HG02642 (cell line): ENCODE measurements at regions not wholly inside any gene's neighbourhood (a gene's known extent, or its start where the extent isn't known, plus 50 kb on each side); places are given as distances from the start of the nearest gene placed in this dataset.
"Not testable (repeated sequence)": the region's sequence is repeated elsewhere in the genome, so short reads cannot be mapped to it uniquely, and the experiment has no call there.

ENCODE experiments used
- ATAC-seq: cut with Tn5 transposase; IDR thresholded peaks from one replicate; pipeline ENCODE4 v1.9.1; 2021; ENCODE audit warnings: mild to moderate bottlenecking; ENCODE audit not compliant: unreplicated experiment, poor library complexity

- ATAC-seq, result peak; percentile 69
These were observed 225.2 kb upstream of the PRSS58 start for GRCh38 chr7:142482891-142483658.

- ATAC-seq, result no peak
These were observed 223.7 kb upstream of the PRSS58 start for GRCh38 chr7:142481548-142481947.

DNA sequence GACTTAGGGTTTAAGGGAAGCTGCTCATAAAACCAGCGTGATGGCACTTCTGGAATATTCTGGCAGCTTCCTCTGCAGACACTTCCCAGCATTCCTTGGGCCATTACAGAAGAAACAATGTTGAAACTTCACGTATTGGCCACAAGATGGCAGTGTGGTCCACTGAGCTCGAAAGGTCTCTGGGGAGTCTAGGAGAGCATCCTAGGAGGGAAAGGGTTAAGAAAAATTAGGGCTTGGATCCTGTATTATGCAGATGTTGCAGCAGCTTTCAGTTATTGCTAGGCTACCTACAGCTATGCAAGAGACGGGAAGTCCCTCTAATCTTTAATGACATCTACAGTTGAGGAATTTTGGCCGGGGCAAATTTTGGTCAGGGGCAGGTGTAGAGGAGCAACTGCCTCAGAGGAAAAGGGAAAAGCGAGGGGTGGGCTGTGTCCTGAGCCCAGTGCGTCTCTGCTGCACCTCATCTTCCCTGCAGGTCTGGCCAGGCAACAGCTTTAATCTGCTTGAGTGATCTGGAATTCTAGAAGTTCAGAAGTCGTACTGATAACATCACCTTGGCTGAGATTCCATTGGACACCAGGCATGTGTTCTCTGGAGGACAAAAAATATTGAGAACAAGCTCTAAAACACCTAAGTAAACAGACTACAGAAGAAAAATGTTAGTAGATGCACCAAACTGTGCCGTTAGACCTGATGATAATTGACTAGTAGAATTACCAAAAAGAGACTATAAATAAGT lies 220.8 kb upstream of the PRSS58 start:
- peak; percentile 78 for ATAC-seq

DNA sequence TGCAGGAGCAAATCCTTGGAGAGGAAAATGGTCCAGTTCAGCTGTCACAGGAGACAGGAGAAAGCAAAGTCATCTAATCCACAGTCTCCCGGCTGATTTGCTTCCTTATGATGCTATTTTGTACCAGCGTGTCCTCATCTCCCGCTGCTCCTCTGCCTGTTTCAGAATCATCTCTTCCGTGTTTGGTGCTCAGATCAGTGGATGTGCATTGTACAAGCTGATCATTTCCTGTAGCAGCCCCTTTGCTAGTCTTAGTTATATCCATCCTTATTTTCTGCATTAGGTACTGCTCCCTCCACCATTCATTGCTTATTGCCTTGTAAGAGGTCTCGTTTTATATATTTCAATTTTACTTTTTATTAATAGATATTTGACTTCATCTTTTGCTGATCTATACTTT lies 219.9 kb upstream of the PRSS58 start:
- not testable (repeated sequence) for ATAC-seq

GRCh38 chr7:142477079-142477651 lies 219.3 kb upstream of the PRSS58 start:
- ATAC-seq, result no peak

- ATAC-seq, result no peak
These were observed 218.2 kb upstream of the PRSS58 start for GRCh38 chr7:142476077-142476476.

DNA sequence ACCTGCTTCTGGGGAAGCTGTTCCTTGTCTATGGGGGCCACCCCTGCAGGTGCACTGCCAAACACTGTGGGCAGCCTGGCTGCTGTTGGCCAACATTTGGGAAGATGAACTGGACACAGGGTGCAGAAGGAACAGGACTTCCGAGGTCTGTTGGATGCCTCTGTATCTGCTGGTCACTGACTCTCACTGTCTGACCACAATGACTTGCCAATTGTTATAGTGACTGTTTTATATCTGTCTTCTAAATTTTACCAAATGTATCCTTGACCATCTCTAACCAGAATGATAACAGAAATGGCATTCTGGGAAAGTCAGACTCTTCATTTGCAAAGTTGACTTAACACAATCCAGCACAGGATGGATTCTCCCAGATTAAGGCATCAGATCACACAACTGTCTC lies 214.0 kb upstream of the PRSS58 start:
- ATAC-seq, result no peak

GRCh38 chr7:142470544-142470830 lies 212.6 kb upstream of the PRSS58 start:
- ATAC-seq, result no peak

GRCh38 chr7:142469696-142470543 lies 212.1 kb upstream of the PRSS58 start:
- ATAC-seq, result no peak

DNA sequence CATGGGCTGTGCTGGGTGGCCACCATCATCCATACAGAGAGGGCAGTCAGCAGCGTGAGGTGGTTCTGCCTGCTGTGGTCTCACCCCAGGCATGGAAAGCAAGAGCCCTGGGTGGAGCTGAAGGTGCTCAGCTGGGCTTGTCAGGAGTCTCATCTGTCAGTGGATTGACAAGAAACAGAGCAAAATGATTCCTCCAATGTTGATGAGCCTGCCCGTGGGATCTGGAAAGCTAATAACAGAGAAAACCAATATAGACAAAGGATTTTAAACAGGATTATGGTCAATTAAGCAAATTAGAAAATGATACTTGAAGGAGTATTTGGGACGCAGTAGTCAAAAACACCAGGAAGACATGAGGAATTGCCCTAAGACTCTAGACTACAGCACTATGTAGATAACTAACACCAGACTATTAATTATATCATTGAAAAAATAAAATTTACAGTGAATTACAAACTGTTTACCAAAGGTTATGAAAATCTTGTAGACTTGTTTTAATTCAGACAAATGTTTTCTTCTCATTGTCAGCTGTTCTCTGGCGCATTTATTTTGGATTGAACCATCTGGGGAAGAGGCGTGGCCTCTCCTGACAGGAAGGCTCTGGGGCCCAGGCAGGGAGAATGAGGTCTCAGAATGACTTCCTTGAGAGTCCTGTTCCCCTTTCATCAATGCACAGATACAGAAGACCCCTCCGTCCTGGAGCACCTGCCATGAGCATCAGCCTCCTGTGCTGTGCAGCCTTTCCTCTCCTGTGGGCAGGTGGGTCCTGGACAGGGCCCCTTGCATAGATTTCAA lies 211.2 kb upstream of the PRSS58 start:
- no peak for ATAC-seq

GRCh38 chr7:142467056-142467655 lies 209.3 kb upstream of the PRSS58 start:
- ATAC-seq, result not testable (repeated sequence)

DNA sequence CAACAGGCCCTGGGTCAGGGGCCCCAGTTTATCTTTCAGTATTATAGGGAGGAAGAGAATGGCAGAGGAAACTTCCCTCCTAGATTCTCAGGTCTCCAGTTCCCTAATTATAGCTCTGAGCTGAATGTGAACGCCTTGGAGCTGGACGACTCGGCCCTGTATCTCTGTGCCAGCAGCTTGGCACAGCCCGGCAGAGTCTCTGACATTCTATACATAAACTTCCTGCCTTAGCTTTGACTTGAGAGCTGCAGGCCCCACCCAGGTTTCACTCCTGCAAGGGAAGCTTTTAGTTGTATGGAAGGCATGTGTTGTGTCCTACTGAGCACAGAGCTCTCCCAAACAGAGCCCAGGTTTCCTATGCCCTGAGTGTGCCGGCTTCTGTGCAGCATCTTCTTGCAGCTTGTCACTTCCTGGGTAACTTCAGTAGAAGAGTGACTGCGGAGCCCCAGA lies 205.6 kb upstream of the PRSS58 start:
- ATAC-seq, result no peak

GRCh38 chr7:142461437-142461836 lies 203.6 kb upstream of the PRSS58 start:
- ATAC-seq, result no peak

- ATAC-seq, result no peak
These were observed 202.7 kb upstream of the PRSS58 start for GRCh38 chr7:142460402-142461117.

DNA sequence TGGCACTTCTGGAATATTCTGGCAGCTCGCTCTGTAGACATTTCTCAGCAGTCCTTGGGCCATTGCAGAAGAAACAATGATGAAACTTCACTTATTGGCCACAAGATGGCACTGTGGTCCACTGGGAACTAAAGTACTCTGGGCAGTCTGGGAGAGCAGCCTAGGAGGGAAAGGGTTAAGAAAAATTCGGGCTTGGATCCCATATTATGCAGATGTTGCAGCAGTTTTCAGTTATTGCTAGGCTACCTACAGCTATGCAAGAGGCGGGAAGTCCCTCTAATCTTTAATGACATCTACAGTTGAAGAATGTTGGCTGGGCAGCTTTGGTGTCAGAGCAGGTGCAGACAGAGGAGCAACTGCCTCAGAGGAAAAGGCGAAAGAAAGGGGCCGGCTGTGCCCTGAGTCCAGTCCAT lies 201.7 kb upstream of the PRSS58 start:
- ATAC-seq, result peak; percentile 79

DNA sequence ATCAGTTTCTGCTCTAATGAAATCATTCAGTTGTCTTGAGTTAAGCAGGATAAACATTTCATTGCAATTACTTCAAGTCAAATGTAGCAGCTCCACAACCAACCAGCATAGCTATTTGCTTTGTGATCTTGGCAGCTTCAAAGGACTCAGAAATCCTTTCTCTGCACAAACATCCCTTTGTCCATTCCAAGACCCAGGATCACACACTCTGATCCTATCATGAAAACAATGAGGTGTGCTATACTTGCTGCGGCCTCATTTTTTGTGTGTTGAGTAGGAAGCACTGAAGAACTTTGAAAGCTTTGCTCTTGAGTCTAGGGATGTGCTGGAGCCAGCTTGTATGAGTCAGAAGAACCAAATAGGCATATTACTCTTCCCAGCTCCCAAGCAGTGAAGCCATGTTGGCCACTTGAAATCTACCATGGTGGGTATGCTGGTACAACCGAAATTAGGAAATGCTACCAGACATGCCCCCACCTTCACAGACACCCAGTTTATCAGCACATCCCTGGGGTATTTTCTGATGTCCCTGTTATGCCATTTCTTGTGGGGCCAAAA lies 199.4 kb upstream of the PRSS58 start:
- no peak for ATAC-seq

DNA sequence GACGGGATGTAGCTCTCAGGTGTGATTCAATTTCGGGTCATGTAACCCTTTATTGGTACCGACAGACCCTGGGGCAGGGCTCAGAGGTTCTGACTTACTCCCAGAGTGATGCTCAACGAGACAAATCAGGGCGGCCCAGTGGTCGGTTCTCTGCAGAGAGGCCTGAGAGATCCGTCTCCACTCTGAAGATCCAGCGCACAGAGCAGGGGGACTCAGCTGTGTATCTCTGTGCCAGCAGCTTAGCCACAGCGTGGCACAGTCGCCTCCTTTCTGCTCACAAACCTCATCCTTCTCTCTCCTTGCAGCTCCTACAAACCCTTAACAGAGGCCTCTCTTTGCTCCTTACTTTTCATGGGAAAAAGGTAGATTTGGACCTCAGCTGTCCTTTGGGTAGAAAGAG lies 197.5 kb upstream of the PRSS58 start:
- no peak for ATAC-seq

GRCh38 chr7:142454862-142455261 lies 197.0 kb upstream of the PRSS58 start:
- ATAC-seq, result no peak

DNA sequence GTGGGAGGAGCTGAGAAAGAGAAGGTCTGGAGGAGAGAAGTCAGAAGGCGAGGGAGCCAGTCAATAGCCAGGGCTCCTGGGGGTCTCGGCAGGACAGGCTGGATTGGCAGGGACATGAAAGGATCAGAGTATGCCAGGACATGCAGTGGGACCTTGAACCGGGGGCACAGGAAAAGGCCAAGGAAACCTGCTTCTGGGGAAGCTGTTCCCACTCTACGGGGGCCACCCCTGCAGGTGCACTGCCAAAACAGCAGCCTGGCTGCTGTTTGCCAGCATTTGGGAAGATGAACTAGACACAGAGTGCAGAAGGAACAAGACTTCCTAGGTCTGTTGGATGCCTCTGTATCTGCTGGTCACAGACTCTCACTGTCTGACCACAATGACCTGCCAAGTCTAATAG lies 194.9 kb upstream of the PRSS58 start:
- no peak for ATAC-seq
